ENCODE measurements at regions not wholly inside any gene's neighbourhood (a gene's known extent, or its start where the extent isn't known, plus 50 kb on each side); places are given as distances from the start of the nearest gene placed in this dataset.

DNA sequence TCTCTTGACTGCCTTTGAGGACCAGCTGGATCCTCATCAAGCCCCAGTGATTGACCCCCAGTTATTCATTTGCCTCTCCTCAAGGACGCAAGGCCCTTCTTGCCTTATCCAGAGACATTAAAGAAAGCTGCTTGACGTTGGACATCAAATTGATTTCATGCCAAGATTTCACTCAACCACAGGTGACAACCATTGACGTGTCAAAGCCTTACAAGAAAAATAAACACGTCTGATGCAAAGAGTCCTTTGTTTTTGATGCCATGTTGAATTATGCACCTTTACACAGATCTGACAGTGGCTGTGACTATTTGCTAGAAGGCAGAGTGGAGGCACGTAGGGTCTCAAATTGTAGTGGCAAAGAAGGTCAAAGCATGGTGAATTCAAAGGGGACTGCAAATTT is 666.2 kb upstream of the CAMK1G start:
- TF ChIP-seq EZH2 (IDR thresholded peaks at IDR 0.05; ENCODE audit: insufficient read depth, poor library complexity, severe bottlenecking): no peak
- no peak for TF ChIP-seq EZH2phosphoT487 (IDR thresholded peaks at IDR 0.05; ENCODE audit: insufficient read depth, low read depth)
